Tibial artery (tissue), 4 donors: ENCODE measurements at regions not wholly inside any gene's neighbourhood (a gene's known extent, or its start where the extent isn't known, plus 50 kb on each side); places are given as distances from the start of the nearest gene placed in this dataset.

ENCODE experiments used
- DNase-seq, 2 donors: peaks; one replicate each; pipeline ENCODE4 v3.0.0-alpha.2; 2019
- H3K27ac ChIP-seq, 2 donors: fragments of 200-600 bp; sonication (generic) in 1 of 2; 1 replicate in 1 of 2; 2 replicates in 1 of 2; pipeline ENCODE4 v1.5.1; 2018 to 2019; ENCODE audit warnings: mild to moderate bottlenecking in 1 of 2
- H3K27me3 ChIP-seq, 2 donors: fragments of 200-600 bp; sonication (generic) in 1 of 2; one replicate each; pipeline versions ENCODE4 v1.5.1 to v1.6.0; 2016 to 2019
- H3K36me3 ChIP-seq, 3 donors: fragments of 200-600 bp; sonication (generic) in 2 of 3; one replicate each; pipeline ENCODE4 v1.5.1; 2016 to 2019; ENCODE audit warnings: mild to moderate bottlenecking in 2 of 3
- H3K4me1 ChIP-seq, 4 donors: fragments of 200-600 bp; sonication (generic) in 2 of 4; 1 replicate in 3 of 4; 2 replicates in 1 of 4; pipeline ENCODE4 v1.5.1; 2016 to 2019
- H3K4me3 ChIP-seq, 2 donors: fragments of 200-600 bp; sonication (generic) in 1 of 2; 1 replicate in 1 of 2; 2 replicates in 1 of 2; pipeline ENCODE4 v1.5.1; 2018 to 2019; ENCODE audit warnings: mild to moderate bottlenecking in 2 of 2
- H3K9me3 ChIP-seq, 3 donors: fragments of 200-600 bp; sonication (generic) in 1 of 3; one replicate each; pipeline ENCODE4 v1.5.1; 2016 to 2019
- intact Hi-C: fragments of 100-400 bp; cut with DNase I; formaldehyde crosslinking; loops from one replicate; pipeline ENCODE4 v1.15.0; 2023; ENCODE audit warnings: low total_unique reads
- TF ChIP-seq, protein P1 (sequence below), 2 experiments: fragments of 200-600 bp in 1 of 2; fragments of 450-650 bp in 1 of 2; IDR thresholded peaks; one replicate each; pipeline ENCODE4 v1.5.1; 2017 to 2019; ENCODE audit warnings: antibody characterized with exemption in 2 of 2, mild to moderate bottlenecking in 1 of 2, moderate library complexity in 1 of 2

DNA sequence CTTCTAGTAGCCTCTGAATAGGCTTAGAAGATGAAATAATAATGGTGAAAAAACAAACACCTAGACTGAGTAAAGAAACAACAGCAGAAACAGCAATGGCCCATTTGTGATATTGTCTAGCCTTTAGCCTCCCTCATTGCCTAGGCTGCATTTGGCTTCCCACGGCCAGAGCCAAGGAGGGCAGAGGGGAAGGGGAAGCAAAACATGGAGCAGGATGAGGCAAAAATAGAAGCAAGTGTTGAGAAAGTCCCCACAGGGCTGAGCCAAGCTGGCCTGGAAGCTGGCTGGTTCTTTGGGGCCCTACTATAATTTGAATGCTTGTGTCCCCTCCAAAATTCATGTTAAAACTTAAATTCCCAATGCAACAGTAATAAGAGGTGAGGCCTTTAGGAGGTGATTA, 60.2 kb upstream of the KSR1 start:
- DNase-seq: no peak
- H3K9me3 ChIP-seq: no peaks in the 10 kb centered on the region
- TF ChIP-seq, protein P1, sequence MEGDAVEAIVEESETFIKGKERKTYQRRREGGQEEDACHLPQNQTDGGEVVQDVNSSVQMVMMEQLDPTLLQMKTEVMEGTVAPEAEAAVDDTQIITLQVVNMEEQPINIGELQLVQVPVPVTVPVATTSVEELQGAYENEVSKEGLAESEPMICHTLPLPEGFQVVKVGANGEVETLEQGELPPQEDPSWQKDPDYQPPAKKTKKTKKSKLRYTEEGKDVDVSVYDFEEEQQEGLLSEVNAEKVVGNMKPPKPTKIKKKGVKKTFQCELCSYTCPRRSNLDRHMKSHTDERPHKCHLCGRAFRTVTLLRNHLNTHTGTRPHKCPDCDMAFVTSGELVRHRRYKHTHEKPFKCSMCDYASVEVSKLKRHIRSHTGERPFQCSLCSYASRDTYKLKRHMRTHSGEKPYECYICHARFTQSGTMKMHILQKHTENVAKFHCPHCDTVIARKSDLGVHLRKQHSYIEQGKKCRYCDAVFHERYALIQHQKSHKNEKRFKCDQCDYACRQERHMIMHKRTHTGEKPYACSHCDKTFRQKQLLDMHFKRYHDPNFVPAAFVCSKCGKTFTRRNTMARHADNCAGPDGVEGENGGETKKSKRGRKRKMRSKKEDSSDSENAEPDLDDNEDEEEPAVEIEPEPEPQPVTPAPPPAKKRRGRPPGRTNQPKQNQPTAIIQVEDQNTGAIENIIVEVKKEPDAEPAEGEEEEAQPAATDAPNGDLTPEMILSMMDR (IDR thresholded peaks at IDR 0.05): no peak
- H3K4me1 ChIP-seq: peaks cover 0 to 6% (median 0%) of the 10 kb centered on the region in 4 donors
- intact Hi-C loops: loop anchor here (5.0 kb wide), 1 partner anchor 51 kb away; no protein-coding TSS in a partner anchor
- H3K36me3 ChIP-seq: no peaks in the 10 kb centered on the region
- H3K4me3 ChIP-seq: no peak overlapping the region
- H3K27me3 ChIP-seq: no peaks in the 10 kb centered on the region
- no peak overlapping the region for H3K27ac ChIP-seq

DNA sequence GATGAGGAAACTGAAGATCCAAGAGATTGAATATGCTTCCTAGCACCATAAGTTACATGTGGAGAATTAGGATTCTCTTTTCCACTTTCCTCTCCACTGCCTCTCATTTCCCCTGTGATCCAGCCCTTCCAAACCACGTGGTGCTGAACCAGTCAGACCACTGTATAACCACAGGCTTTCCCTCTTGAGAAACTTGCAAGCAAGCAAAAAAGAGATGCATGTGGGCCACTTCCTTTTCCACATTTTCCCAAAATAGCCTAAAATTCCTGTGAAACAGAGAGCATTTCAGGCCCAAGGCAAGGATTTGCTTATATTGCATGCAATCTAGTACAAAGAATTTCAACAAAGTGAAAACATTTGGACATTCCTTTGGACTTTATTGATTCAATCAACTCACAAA, 59.3 kb upstream of the KSR1 start:
- Histone ChIP-seq H3K36me3 (no peaks in the 10 kb centered on the region), H3K27me3 (no peaks in the 10 kb centered on the region), H3K4me3 (no peak overlapping the region), H3K9me3 (no peaks in the 10 kb centered on the region), H3K4me1 (peaks cover 0 to 6% (median 0%) of the 10 kb centered on the region in 4 donors), H3K27ac (no peak overlapping the region)
- intact Hi-C loops: loop anchor here (5.0 kb wide), 1 partner anchor 50 kb away; no protein-coding TSS in a partner anchor
- DNase-seq: no peak
- TF ChIP-seq, protein P1 (IDR thresholded peaks at IDR 0.05): no peak

DNA sequence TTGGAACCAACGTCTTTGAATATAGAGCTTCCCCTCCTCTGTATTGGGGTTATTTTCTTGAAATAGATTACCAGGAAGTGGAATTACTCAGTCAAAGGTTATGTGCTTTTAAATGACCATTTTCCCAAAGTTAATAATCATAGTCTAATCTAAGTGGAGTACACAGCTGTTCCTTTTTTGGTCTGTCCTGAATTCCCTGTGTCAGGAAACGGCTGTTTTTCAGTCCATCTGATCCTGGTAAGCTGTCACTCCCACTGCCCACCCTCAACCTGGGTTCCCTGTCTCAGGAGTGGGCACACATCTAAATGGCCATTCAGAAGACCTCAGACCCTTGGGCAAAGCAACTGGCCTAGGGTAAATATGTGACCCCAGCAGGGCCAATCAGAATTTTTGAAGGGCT, 57.6 kb upstream of the KSR1 start:
- no peak overlapping the region for H3K4me3 ChIP-seq
- no peaks in the 10 kb centered on the region for H3K36me3 ChIP-seq
- H3K4me1 ChIP-seq: peaks cover 0 to 6% (median 0%) of the 10 kb centered on the region in 4 donors
- intact Hi-C loops: loop anchor here (5.0 kb wide), 1 partner anchor 49 kb away; no protein-coding TSS in a partner anchor
- no peaks in the 10 kb centered on the region for H3K27me3 ChIP-seq
- TF ChIP-seq, protein P1 (IDR thresholded peaks at IDR 0.05): no peak
- H3K27ac ChIP-seq: no peak overlapping the region
- H3K9me3 ChIP-seq: no peaks in the 10 kb centered on the region
- DNase-seq: peak in 1 of 2 donors; percentile 10

DNA sequence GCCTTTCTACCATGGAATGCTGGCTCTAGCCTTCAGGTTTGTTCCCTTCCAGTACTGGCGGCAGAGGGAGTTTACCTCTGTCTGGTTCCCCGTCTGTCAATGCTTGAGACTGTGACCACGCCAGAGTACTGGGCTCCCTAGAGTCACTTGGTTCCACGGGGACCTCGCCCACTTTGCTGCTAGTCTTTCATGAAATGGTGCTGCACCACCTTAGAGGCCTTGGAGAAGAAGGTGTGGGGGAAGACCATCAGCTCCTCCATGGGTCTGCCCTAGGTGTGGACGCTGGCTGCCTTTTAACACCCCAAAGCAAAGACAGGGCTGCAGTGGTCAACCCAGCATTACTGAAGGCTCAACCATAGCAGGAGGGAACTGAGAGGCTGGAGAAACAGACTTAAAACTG, 55.3 kb upstream of the KSR1 start:
- Histone ChIP-seq H3K9me3 (no peaks in the 10 kb centered on the region), H3K4me3 (no peak overlapping the region), H3K27ac (no peak overlapping the region), H3K36me3 (no peaks in the 10 kb centered on the region), H3K27me3 (no peaks in the 10 kb centered on the region), H3K4me1 (peaks cover 0 to 6% (median 0%) of the 10 kb centered on the region in 4 donors)
- DNase-seq: no peak
- intact Hi-C loops: loop anchor here (10.0 kb wide), 1 partner anchor 84 kb away; no protein-coding TSS in a partner anchor
- TF ChIP-seq, protein P1 (IDR thresholded peaks at IDR 0.05): no peak

DNA sequence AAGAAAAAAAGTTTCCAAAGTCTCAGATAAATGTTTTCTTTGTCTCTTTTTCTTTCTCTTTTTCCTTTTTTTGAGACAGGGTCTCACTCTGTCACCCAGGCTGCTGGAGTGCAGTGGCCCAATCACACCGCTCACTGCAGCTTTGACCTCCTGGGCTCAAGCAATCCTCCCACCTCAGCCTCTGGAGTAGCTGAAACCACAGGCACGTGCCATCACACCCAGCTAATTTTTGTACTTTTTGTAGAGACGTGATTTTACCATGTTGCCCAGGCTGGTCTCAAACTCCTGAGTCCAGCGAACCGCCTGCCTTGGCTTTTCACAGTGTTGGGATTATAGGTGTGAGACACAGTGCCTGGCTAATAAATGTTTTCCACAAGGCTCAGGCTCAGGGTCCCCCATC, 53.3 kb upstream of the KSR1 start:
- no peak for DNase-seq
- no peak overlapping the region for H3K4me3 ChIP-seq
- H3K27ac ChIP-seq: no peak overlapping the region
- H3K9me3 ChIP-seq: no peaks in the 10 kb centered on the region
- H3K36me3 ChIP-seq: no peaks in the 10 kb centered on the region
- TF ChIP-seq, protein P1 (IDR thresholded peaks at IDR 0.05): no peak
- no peaks in the 10 kb centered on the region for H3K4me1 ChIP-seq
- H3K27me3 ChIP-seq: no peaks in the 10 kb centered on the region
- intact Hi-C loops: loop anchor here (10.0 kb wide), 1 partner anchor 82 kb away; no protein-coding TSS in a partner anchor
